OCI-LY7 (cell line): ENCODE measurements at regions not wholly inside any gene's neighbourhood (a gene's known extent, or its start where the extent isn't known, plus 50 kb on each side); places are given as distances from the start of the nearest gene placed in this dataset.

Source experiments
- BruUV-seq: library from RNA; stranded (reverse); fragments of 400-500 nt; replicated peaks from 2 replicates; lab custom pipeline; 2021; lab: Mats Ljungman, UMichigan
- CTCF ChIA-PET: fragments of 300-600 bp; sonication (Branson Sonifier 250); formaldehyde crosslinking; loops from one replicate; lab custom pipeline; 2022; ENCODE audit warnings: antibody characterized with exemption; ENCODE audit not compliant: unreplicated experiment; lab: Charles Lee
- POLR2A ChIA-PET: fragments of 300-600 bp; sonication (Branson Sonifier 250); formaldehyde crosslinking; loops from one replicate; lab custom pipeline; 2022; ENCODE audit warnings: antibody characterized with exemption; lab: Charles Lee
- DNase-seq: peaks from one replicate; pipeline ENCODE4 v3.0.0-alpha.2; 2015; ENCODE audit warnings: low spot score
- H2AFZ ChIP-seq: fragments of 200-600 bp; sonication (generic), shearing (Covaris generic); 2 replicates; pipeline ENCODE4 v1.6.1; 2014; ENCODE audit warnings: mild to moderate bottlenecking, antibody characterized with exemption, low read length, moderate library complexity
- H3K27ac ChIP-seq: fragments of 200-600 bp; sonication (generic); 2 replicates; pipeline ENCODE4 v1.5.1; 2014; ENCODE audit warnings: mixed run types, low read depth, mild to moderate bottlenecking, moderate library complexity, low read length, inconsistent platforms; ENCODE audit not compliant: poor library complexity, severe bottlenecking
- H3K36me3 ChIP-seq: fragments of 200-600 bp; sonication (generic); 2 replicates; pipeline ENCODE4 v1.6.1; 2014; ENCODE audit warnings: mild to moderate bottlenecking, antibody characterized with exemption, low read length, moderate library complexity, mixed read lengths; ENCODE audit not compliant: insufficient read depth
- H3K4me1 ChIP-seq: fragments of 200-600 bp; sonication (generic); 2 replicates; pipeline ENCODE4 v1.5.1; 2014; ENCODE audit warnings: mild to moderate bottlenecking, low read length; ENCODE audit not compliant: insufficient read depth, poor library complexity, severe bottlenecking
- H3K4me2 ChIP-seq: fragments of 200-600 bp; sonication (generic); 2 replicates; pipeline ENCODE4 v1.6.1; 2014; ENCODE audit warnings: mild to moderate bottlenecking, low read length
- H3K4me3 ChIP-seq: fragments of 200-600 bp; sonication (generic); 2 replicates; pipeline ENCODE4 v1.5.1; 2014; ENCODE audit warnings: mild to moderate bottlenecking, low read depth, low read length; ENCODE audit not compliant: poor library complexity, severe bottlenecking
- H3K79me2 ChIP-seq: fragments of 200-600 bp; sonication (generic); 2 replicates; pipeline ENCODE4 v1.6.1; 2016; ENCODE audit warnings: low read depth, mild to moderate bottlenecking, low read length, moderate library complexity, mixed read lengths; ENCODE audit not compliant: insufficient read depth
- H3K9me2 ChIP-seq: fragments of 200-600 bp; sonication (generic); 2 replicates; pipeline ENCODE4 v1.6.1; 2016; ENCODE audit warnings: mild to moderate bottlenecking, low read length, mixed read lengths; ENCODE audit not compliant: insufficient read depth
- H3K9me3 ChIP-seq: fragments of 200-600 bp; sonication (generic); 2 replicates; pipeline ENCODE4 v1.6.1; 2014; ENCODE audit warnings: mild to moderate bottlenecking, mixed run types, low read length, mixed read lengths
- H4K20me1 ChIP-seq: fragments of 200-600 bp; sonication (generic); 2 replicates; pipeline ENCODE4 v1.6.1; 2014; ENCODE audit warnings: mild to moderate bottlenecking, antibody characterized with exemption, low read length, moderate library complexity, mixed read lengths; ENCODE audit not compliant: insufficient read depth
- EZH2phosphoT487 ChIP-seq: fragments of 200-600 bp; sonication (generic); IDR thresholded peaks from 2 replicates; pipeline ENCODE4 v1.6.1; 2018; ENCODE audit warnings: low read depth, borderline replicate concordance, mild to moderate bottlenecking, mixed run types, antibody characterized with exemption, low read length, moderate library complexity, mixed read lengths
- intact Hi-C: fragments of 100-400 bp; cut with micrococcal nuclease; formaldehyde crosslinking; loops from one replicate; pipeline ENCODE4 v1.10.0; 2022; ENCODE audit not compliant: unreplicated experiment
- TF ChIP-seq, protein P1 (sequence below): fragments of 200-600 bp; sonication (generic); conservative IDR thresholded peaks from 2 replicates; pipeline ENCODE4 v1.5.1; 2014; ENCODE audit warnings: mild to moderate bottlenecking, antibody characterized with exemption, low read length, moderate library complexity, mixed read lengths

DNA sequence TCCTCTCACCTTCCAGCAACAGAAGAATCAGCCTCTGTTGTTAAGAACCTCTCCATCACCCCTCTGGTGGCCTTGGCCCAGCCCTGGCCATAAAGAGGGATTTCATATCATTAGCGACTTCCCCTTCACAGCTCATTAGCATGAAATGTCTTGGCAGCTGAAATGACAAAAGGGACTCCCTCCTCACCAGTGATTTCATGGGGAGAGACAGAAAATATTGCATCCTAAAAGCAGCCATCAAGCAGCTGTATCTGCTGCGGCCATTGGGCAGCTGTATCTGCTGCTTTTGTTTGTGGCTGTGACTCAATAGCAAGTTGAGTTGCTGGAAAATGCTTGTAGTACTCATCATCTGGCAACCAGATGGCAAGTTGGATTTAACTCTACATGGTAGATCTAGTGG, 105.9 kb upstream of the RMDN2 start:
- Histone ChIP-seq H3K4me2 (no peak overlapping the region), H2AFZ (no peak overlapping the region), H3K79me2 (no peaks in the 10 kb centered on the region), H3K9me3 (0 out of 2 replicates have a peak, but pooled peaks cover 8% of the 10 kb centered on the region), H3K36me3 (no peaks in the 10 kb centered on the region), H3K4me3 (no peak overlapping the region), H3K27ac (no peak overlapping the region), H4K20me1 (no peaks in the 10 kb centered on the region), H3K9me2 (no peaks in the 10 kb centered on the region), H3K4me1 (peaks cover 7% of the 10 kb centered on the region)
- TF ChIP-seq, protein P1, sequence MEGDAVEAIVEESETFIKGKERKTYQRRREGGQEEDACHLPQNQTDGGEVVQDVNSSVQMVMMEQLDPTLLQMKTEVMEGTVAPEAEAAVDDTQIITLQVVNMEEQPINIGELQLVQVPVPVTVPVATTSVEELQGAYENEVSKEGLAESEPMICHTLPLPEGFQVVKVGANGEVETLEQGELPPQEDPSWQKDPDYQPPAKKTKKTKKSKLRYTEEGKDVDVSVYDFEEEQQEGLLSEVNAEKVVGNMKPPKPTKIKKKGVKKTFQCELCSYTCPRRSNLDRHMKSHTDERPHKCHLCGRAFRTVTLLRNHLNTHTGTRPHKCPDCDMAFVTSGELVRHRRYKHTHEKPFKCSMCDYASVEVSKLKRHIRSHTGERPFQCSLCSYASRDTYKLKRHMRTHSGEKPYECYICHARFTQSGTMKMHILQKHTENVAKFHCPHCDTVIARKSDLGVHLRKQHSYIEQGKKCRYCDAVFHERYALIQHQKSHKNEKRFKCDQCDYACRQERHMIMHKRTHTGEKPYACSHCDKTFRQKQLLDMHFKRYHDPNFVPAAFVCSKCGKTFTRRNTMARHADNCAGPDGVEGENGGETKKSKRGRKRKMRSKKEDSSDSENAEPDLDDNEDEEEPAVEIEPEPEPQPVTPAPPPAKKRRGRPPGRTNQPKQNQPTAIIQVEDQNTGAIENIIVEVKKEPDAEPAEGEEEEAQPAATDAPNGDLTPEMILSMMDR, result no peak
- TF ChIP-seq EZH2phosphoT487, result no peak
- ChIA-PET CTCF (no interaction called here), POLR2A (no interaction called here)
- no peak for DNase-seq
- intact Hi-C loops, result no loop called here
- no TSS peak for BruUV-seq

DNA sequence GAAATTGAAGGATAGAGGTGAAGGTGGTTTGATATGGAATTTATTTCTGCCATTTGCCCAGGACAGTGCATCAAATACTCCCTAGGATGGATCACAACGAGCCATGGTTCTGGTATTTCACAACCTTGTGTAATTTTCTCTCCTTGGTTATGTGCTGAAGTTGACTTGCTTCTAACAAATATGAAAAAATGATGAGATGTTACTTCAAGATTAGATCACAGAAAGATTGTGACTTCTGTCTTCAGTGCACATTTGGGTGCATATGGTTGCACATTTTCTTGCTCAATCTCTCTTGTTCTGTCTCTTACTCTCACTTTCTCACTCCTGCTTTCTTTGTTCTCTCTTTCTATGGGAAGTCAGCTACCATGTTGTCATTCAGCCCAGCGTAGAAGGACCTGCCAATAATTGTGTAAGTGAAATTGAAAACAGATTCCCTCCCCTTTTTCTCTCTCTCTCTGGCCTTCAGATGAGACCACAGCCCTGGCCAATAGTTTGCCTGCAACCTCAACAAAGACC, 104.6 kb upstream of the RMDN2 start:
- intact Hi-C loops, result no loop called here
- no peaks in the 10 kb centered on the region for H4K20me1 ChIP-seq
- 0 out of 2 replicates have a peak, but pooled peaks cover 8% of the 10 kb centered on the region for H3K9me3 ChIP-seq
- H3K79me2 ChIP-seq, result no peaks in the 10 kb centered on the region
- H3K4me2 ChIP-seq, result no peak overlapping the region
- POLR2A ChIA-PET, result no interaction called here
- no peaks in the 10 kb centered on the region for H3K9me2 ChIP-seq
- DNase-seq, result no peak
- CTCF ChIA-PET, result no interaction called here
- H2AFZ ChIP-seq, result no peak overlapping the region
- no peak overlapping the region for H3K4me3 ChIP-seq
- H3K36me3 ChIP-seq, result no peaks in the 10 kb centered on the region
- peaks cover 7% of the 10 kb centered on the region for H3K4me1 ChIP-seq
- TF ChIP-seq, protein P1, result no peak
- TF ChIP-seq EZH2phosphoT487, result no peak
- no TSS peak for BruUV-seq
- no peak overlapping the region for H3K27ac ChIP-seq

DNA sequence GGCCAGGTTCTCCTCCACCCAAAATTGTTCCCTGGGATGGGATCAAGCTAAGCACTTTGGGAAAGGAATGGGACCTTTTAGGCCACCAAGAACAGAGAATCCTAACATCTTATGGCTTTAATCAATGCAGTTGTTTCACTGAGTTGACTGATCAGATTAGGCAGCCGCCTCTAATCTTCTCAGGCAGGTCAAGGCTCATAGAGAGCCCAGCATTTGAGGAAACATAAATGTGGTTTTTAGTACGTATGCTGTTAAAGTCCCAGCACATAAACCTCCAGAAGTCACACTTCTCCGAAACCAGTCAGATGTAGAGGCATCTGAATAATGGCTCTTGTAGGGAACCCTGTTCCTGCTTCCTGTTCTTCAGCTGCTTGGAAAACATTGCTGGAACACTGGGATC, 99.5 kb upstream of the RMDN2 start:
- Histone ChIP-seq H3K79me2 (no peaks in the 10 kb centered on the region), H3K27ac (no peak overlapping the region), H3K36me3 (no peaks in the 10 kb centered on the region), H2AFZ (no peak overlapping the region), H3K4me3 (no peak overlapping the region), H3K9me2 (no peaks in the 10 kb centered on the region), H4K20me1 (no peaks in the 10 kb centered on the region), H3K4me2 (no peak overlapping the region), H3K4me1 (peaks cover 7% of the 10 kb centered on the region), H3K9me3 (0 out of 2 replicates have a peak, but pooled peaks cover 8% of the 10 kb centered on the region)
- no TSS peak for BruUV-seq
- no peak for DNase-seq
- ChIA-PET CTCF (no interaction called here), POLR2A (no interaction called here)
- TF ChIP-seq, protein P1, result no peak
- TF ChIP-seq EZH2phosphoT487, result no peak
- intact Hi-C loops, result no loop called here
